GM18858 (cell line): ENCODE measurements at regions not wholly inside any gene's neighbourhood (a gene's known extent, or its start where the extent isn't known, plus 50 kb on each side); places are given as distances from the start of the nearest gene placed in this dataset.

Experiments
- ATAC-seq: cut with Tn5 transposase; IDR thresholded peaks from one replicate; pipeline ENCODE4 v1.9.1; 2021; ENCODE audit not compliant: unreplicated experiment

DNA sequence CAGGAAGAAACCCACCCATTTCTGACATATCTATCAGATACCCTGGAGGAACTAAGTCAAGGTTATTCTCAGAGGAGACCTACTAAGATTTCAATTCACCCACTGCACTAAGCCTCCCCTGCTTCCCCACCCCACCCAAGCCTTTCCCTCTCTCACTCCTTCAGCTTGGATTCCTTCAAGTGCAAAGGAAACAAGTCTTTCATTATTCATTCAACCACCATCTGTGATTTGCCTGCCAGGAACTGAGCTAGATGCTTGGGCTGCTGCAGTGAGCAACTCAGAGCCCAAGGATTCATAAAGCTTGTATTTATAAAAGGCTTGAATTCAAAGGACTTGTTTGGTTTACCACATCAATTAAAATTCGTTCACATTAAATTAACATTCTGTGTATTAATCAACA lies 161.3 kb downstream of the GXYLT1 start:
- no peak for ATAC-seq

DNA sequence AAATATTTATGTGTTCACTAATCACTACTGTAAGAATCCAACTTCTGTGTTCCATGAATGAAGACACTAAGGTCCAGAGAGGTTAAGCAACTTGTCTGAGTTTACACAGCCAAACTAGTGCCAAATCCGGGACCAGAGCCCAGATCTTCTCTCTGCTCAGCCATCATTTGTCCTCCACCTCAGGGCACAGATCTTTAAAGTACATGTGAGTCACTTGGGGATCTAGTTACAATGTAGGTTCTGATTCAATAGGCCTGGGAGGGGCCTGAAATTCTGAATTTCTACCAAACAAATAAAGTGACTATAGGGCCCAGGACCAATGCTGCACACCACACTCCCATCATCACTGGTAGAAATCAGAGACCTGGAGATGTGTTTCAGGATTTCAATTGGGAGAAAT lies 162.9 kb downstream of the GXYLT1 start:
- ATAC-seq = no peak

- ATAC-seq = no peak
Measured at GRCh38 chr12:41981013-41981412, 163.7 kb downstream of the GXYLT1 start.

DNA sequence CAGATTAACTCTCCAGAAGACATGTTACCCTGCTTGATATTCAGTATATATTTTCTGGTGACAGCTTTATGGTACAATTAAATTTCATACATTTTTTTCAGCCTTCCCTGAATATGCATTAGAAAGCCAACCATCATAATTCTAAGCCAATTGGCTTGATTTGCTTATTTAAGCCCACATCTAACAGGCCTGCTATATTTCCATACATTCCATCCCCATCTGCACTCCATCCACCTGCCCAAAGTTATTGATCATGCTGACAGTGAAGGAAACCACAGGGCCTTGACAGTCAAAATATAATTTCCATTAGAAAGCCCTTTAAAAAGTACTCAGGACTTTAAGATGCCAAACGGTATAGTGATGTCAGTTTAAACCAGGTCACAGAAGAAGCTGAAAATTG lies 164.3 kb downstream of the GXYLT1 start:
- ATAC-seq = no peak

DNA sequence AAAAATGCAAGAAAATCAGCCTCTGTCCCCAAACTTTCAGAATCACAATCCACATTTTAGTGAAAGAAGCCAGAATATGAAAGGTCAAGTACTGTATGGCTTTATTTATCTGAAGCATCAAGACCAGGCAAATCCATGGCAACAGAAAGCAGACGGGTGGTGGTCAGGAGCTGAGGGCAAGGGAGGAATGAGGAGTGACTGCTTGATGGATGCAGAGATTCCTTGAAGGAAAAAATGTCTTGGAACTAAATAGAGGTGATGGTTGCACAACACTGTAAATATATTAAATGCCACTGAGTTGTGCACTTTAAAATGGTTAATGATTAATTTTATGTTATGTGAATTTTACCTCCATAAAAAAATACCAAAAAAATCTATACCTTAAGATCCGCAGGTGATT lies 165.1 kb downstream of the GXYLT1 start:
- ATAC-seq = no peak

GRCh38 chr12:41972598-41972997 lies 172.1 kb downstream of the GXYLT1 start:
- ATAC-seq = no peak

DNA sequence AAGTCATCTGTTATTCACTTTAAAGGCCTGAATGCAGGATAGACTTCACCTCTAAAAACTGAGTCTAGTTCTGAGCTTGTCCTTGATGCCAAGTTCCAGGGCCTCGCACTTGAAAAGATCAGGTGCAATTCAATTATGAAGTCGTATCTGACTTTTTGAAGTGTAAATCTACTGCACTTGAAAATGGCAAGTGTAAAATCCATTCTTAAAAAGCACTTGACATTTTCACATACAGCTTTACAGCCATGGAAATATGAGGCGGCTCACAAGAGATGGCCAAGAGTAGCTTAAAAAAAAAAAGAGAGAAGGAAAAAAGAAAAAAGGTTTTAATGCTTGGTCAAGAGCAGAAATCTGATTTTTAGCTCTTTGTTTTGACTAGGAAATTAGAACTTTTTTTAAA lies 172.5 kb downstream of the GXYLT1 start:
- no peak for ATAC-seq

DNA sequence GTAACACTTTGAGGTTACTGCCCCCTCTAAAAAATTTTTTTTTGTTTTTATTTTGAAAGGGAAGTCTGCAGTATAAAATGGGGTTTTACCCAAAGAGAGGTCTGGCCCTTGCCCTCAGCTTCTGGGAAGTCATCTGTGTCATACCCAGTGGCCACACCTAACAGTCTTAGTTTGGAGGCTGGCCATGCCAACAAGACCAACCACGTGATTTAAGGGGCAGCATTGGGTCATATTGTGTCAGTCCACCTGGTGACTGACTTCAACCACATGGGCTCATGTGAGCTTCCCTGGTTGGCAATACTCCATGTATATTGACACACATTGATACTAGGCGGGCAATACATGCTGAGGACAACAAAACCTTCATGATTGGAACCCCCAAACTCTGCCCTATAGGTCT lies 173.9 kb downstream of the GXYLT1 start:
- no peak for ATAC-seq

GRCh38 chr12:41968599-41968998 lies 176.1 kb downstream of the GXYLT1 start:
- no peak for ATAC-seq

DNA sequence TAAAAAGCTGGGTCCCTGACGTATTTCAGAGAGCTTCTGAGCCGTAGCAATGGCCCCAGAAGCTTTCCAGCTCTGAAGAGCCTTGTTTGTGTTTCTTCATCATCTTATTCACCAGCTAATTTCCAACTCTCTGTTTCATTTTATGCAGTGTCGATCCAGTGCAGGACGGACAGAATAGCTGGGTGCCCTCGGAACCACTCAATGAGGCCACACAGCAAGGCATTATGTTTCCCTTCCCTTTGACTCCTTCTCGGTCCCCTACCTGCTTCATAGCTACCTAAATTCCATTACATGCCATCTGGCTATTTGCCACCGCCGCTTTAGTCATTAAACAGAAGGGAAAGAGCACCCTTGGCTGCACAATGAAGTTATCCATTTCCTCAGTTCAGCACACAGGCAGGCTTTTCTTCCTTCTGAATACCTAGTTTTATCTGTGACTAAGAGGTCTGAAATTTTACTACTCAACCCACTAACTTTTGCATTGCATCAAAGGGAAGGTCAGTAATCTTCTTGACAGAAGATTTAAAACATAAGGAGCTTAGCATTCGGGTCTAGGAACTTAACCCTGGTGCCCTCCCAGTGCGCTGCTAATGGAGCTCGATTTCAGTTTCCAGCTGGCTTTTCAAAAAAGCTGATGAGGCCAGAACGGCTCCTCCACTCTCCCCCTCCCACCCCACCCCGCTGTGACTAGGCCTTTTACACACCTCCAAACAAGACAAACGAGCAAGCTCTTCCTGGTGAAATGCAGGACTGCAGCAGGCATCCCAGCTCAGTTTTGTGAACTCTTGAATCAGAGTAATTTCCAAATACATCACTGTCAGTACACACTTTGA lies 176.8 kb downstream of the GXYLT1 start:
- ATAC-seq = no peak

DNA sequence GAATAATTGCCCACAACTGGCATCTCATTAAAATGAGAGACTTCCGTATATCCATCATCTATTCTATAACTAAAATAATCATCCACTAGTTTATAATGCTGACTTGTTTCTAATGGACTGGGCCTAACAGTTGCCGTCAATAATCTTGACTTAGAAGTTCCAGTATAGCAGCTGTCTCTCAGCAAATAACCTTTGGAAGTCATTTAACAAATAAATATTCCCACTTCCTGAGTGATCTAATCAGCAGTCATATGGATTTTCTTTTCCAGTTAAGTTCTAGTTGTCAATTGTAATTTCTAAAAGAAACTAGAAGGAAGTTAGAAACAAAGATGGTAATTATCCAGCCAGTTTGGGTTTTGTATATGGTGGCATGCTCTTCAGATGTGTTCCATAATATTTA lies 177.8 kb downstream of the GXYLT1 start:
- no peak for ATAC-seq

GRCh38 chr12:41966001-41966400 lies 178.7 kb downstream of the GXYLT1 start:
- ATAC-seq = no peak

DNA sequence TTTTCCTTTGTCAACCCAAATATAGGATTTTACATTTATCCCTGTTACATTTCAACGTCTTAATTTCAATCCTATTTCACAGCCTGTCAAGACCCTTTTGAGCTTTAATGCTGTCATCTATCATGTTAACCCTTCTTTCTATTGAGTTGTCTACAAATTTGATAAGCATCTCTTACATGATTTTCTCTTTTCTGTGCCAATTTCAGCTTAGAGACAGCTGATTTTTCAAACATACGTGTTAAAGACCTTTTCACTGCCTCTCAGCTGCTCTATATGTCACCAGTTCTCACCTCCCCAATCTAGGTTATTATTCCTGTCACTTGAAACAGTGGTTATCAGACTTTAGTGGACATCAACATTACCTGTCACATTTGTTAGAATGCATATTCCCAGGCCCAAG lies 181.3 kb downstream of the GXYLT1 start:
- no peak for ATAC-seq

DNA sequence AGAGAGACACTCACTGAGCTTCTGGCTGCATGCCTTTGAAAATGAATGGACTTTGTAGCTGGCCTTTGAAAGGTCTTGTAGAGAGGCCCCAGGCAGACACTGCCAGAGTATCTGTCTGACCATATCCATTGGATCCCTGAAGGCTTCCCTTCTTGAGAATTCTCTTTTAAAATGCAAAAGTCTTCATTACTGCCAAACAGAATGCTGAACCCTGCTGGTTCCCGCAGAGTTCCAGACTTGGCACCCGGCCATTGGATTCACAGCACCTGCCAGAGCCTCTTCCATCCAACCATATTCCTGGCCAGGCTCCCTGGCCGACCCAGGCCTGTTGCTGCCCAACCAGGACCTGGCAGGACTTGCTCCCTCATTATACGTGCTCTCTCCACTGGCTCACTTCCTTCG lies 182.5 kb downstream of the GXYLT1 start:
- no peak for ATAC-seq

DNA sequence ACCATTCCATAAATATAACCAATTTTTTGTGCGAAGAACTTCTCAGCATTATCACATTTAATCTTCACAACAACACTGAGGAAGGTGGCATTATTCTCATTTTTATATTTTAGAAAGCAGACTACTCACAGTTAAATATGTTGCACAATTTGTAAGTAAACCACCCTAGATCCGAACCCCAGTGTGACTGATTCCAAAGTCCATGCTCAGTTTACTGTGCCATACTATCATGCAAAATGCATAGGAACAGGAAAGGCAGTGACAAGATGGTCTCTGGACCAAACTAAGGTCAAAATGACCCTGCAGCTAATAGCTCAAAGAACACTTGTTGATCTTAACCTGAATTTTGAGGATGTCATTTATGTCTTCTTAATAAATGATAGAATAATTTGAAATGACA lies 185.4 kb downstream of the GXYLT1 start:
- ATAC-seq = no peak

DNA sequence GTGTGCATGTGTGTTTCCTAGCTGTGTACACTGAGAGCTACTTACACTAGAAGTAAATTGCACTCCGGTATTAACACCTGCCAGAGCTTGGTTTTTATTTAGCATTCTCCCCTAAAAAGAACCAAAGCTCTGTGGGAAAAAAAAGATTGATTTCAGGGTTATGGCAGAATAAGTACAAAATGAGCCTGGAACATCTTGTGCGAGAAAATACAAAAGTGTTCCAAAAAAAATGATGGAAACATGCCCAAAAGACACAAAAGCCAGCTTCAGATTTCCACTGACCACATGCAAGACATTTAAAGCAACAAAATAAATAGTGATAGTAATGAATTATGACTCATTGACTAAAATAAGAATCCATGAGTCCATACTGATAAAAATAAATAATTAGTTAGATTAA lies 188.3 kb downstream of the GXYLT1 start:
- ATAC-seq = no peak

DNA sequence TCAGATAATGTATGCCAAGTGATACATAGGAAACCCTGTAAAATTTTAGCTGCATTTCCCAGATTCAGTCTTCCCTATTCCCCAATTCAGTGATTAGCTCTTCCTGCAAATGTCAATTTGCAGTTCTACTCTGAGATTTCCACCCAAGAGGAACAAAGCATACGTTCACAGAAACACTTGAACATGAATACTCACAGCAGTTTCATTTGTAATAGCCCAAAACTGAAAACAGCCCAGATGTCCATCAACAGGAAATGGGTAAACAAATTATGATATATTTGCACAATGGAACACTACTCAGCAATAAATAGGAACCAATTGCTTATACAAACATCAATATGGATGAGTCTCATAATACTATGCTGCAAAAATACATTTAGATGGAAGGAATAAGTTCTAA lies 194.2 kb downstream of the GXYLT1 start:
- no peak for ATAC-seq

- no peak for ATAC-seq
Measured at GRCh38 chr12:41946106-41946505, 198.6 kb downstream of the GXYLT1 start.

DNA sequence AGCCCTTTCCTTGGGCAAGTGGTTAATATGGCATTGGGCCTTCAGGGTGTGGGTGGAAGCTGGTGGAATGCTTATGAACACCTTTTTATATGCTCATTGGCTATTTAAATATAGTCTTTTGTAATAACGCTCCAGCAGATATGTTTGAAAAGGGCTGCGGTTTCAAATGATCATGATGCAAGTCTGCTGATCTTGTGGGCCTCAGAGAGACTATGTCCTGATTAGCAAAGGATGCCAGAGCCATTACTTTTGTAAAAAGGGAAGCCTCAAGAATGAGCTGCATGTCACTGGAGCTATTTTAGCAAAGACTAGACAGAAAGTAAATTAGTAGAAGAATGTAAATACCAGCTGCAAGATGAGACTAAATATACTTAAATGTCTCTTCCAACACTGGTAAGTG lies 200.5 kb downstream of the GXYLT1 start:
- ATAC-seq = no peak

- ATAC-seq = no peak
Measured at GRCh38 chr12:41943671-41944070, 201.0 kb downstream of the GXYLT1 start.

DNA sequence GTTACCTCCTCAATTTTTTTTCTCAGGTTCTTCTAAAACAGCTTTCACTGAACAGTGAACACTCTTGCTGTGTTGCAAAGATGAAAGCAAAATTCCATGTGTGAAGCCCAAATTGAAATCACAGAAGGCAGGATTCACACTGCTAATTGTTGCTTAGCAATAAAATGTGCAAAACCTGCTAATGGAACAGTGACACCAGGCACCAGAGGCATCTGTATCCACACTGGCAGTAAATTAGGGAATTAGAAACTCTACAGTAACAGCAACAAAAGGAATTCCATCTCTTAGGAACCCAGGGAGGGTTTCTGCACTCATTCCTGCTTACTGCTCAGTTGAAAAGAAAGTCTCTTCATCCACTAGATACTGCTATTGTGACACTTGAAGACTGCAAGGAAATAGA lies 202.3 kb downstream of the GXYLT1 start:
- no peak for ATAC-seq

DNA sequence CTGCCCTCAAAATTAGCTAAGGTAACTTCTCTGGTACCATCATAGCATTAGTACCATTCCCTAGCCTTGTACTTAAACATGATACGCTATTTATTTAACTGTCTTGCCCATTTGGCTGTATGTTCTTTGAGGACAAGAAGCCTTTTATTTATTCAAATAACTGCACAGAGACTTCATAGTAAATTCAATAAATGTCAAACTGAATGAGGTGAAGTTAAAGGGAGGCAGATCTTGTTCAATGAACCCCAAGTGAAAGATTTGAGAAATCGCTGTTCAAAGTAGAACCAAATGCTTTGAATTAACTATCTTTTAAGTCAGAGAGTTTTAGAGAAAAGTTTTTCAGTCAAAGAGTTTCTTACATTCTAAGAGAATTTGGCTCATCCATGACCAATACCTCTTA lies 203.6 kb downstream of the GXYLT1 start:
- no peak for ATAC-seq

GRCh38 chr12:41940571-41940970 lies 204.1 kb downstream of the GXYLT1 start:
- no peak for ATAC-seq
